HepG2 (cell line): ENCODE measurements at regions not wholly inside any gene's neighbourhood (a gene's known extent, or its start where the extent isn't known, plus 50 kb on each side); places are given as distances from the start of the nearest gene placed in this dataset.
"Not testable (repeated sequence)": the region's sequence is repeated elsewhere in the genome, so short reads cannot be mapped to it uniquely, and the experiment has no call there.

Experiments used
- ATAC-seq: fragments of 200-7000 bp; cut with Tn5 transposase; 3 replicates; pipeline ENCODE4 v1.9.1; 2020; ENCODE audit warnings: mild to moderate bottlenecking, moderate library complexity
- BruUV-seq: library from RNA; stranded (reverse); fragments of 400-500 nt; replicated peaks from 2 replicates; lab custom pipeline; 2021; lab: Mats Ljungman, UMichigan
- CTCF ChIA-PET: fragments of 300-600 bp; formaldehyde crosslinking; extraction: SDS; loops from one replicate; lab custom pipeline; 2021; ENCODE audit warnings: low total read pairs, inconsistent platforms, low intra/inter-chr PET ratio; lab: Yijun Ruan, JAX
- POLR2A ChIA-PET: fragments of 350-600 bp; sonication (Branson Sonifier 250); formaldehyde crosslinking; loops from one replicate; lab custom pipeline; 2020; ENCODE audit warnings: antibody characterized with exemption, inconsistent platforms; lab: Yijun Ruan, JAX
- DNase-seq: peaks from one replicate; pipeline ENCODE4 v3.0.0-alpha.2; 2015; ENCODE audit warnings: low spot score
- FAIRE-seq: peaks from 3 replicates; lab custom pipeline; 2011; peaks lifted over from hg19 to GRCh38; lab: Jason Lieb, UNC
- H2AFZ ChIP-seq: one replicate; pipeline ENCODE4 v1.6.1; 2011; ENCODE audit warnings: low read length, inconsistent platforms
- H3K27ac ChIP-seq: fragments of 300-600 bp; 3 replicates; pipeline ENCODE4 v1.8.0; 2011; ENCODE audit warnings: mixed run types, mild to moderate bottlenecking, mixed read lengths, low read length, inconsistent platforms; ENCODE audit not compliant: insufficient read depth; ENCODE audit errors: extremely low read length
- H3K27me3 ChIP-seq, 2 experiments: fragments of 200-600 bp in 1 of 2; 2 replicates in 1 of 2; 3 replicates in 1 of 2; pipeline versions ENCODE4 v1.6.0 to v1.8.0; 2011; ENCODE audit warnings: low read length in 2 of 2, mild to moderate bottlenecking in 2 of 2, moderate library complexity in 2 of 2, inconsistent platforms in 1 of 2; ENCODE audit not compliant: insufficient read depth in 2 of 2, control insufficient read depth in 1 of 2
- H3K36me3 ChIP-seq, 2 experiments: fragments of 200-600 bp in 1 of 2; replicated peaks in 1 of 2; 2 replicates in 1 of 2; 3 replicates in 1 of 2; pipeline versions ENCODE4 v1.5.1 to v1.8.0; 2011; ENCODE audit warnings: low read length in 2 of 2, inconsistent platforms in 1 of 2; ENCODE audit not compliant: insufficient read depth in 2 of 2, control insufficient read depth in 1 of 2
- H3K4me1 ChIP-seq: 2 replicates; pipeline ENCODE4 v1.5.1; 2012; ENCODE audit warnings: low read length, inconsistent platforms; ENCODE audit not compliant: insufficient read depth
- H3K4me2 ChIP-seq: 2 replicates; pipeline ENCODE4 v1.6.0; 2011; ENCODE audit warnings: low read depth, low read length, inconsistent platforms
- H3K4me3 ChIP-seq, 3 experiments: fragments of 200-600 bp in 1 of 3; sonication (generic), shearing (Covaris generic) in 1 of 3; replicated peaks in 1 of 3; 2 replicates each; pipeline ENCODE4 v1.5.1; 2011 to 2016; ENCODE audit warnings: low read length in 3 of 3, inconsistent platforms in 2 of 3, low read depth in 2 of 3, mild to moderate bottlenecking in 2 of 3, control low read depth in 1 of 3, mixed read lengths in 1 of 3; ENCODE audit not compliant: insufficient read depth in 1 of 3
- H3K79me2 ChIP-seq: one replicate; pipeline ENCODE4 v1.6.1; 2011; ENCODE audit warnings: low read length, inconsistent platforms; ENCODE audit not compliant: insufficient read depth
- H3K9ac ChIP-seq: 2 replicates; pipeline ENCODE4 v1.6.0; 2011; ENCODE audit warnings: mild to moderate bottlenecking, low read depth, low read length, inconsistent platforms; ENCODE audit not compliant: insufficient read depth
- H3K9me3 ChIP-seq: 2 replicates; pipeline ENCODE4 v1.5.1; 2012; ENCODE audit warnings: mild to moderate bottlenecking, low read length
- H4K20me1 ChIP-seq: 2 replicates; pipeline ENCODE4 v1.6.0; 2011; ENCODE audit warnings: inconsistent platforms, mild to moderate bottlenecking, low read length, moderate library complexity; ENCODE audit not compliant: insufficient read depth
- HNRNPK ChIP-seq: fragments of 200-400 bp; formaldehyde crosslinking; IDR thresholded peaks from 2 replicates; pipeline ENCODE4 v1.6.1; 2018; ENCODE audit warnings: low read length, low read depth, moderate library complexity, mild to moderate bottlenecking; ENCODE audit not compliant: poor library complexity, severe bottlenecking
- LCORL ChIP-seq, 2 experiments: fragments of 450-650 bp in 1 of 2; sonication (generic) in 1 of 2; formaldehyde crosslinking in 1 of 2; IDR thresholded peaks; 2 replicates each; pipeline versions ENCODE4 v1.5.0 to v1.6.1; 2017 to 2020; ENCODE audit warnings: antibody characterized with exemption in 1 of 2, missing genetic modification reagents in 1 of 2
- SALL2 ChIP-seq: sonication (generic); formaldehyde crosslinking; IDR thresholded peaks from 2 replicates; pipeline ENCODE4 v1.8.1; 2023; ENCODE audit warnings: mild to moderate bottlenecking, missing genetic modification reagents, inconsistent platforms
- WGBS: methylation state at CpG from one replicate; pipeline ENCODE4 v1.1.6; 2017; ENCODE audit warnings: low lambda C conversion rate; 5-methylcytosine and 5-hydroxymethylcytosine counted together
- in situ Hi-C: cut with HindIII; loops from 2 replicates; pipeline ENCODE4 v1.10.0; 2017; ENCODE audit warnings: low pct_unique_long_range_greater_than_20kb; ENCODE audit not compliant: extremely low pct_ligation_motif_present
- intact Hi-C: fragments of 100-400 bp; cut with micrococcal nuclease; formaldehyde crosslinking; loops from one replicate; pipeline ENCODE4 v1.10.0; 2022; ENCODE audit not compliant: unreplicated experiment
- TF ChIP-seq, protein P1 (sequence below): sonication (generic); formaldehyde crosslinking; conservative IDR thresholded peaks from 2 replicates; pipeline ENCODE4 v1.5.0; 2020; ENCODE audit warnings: missing genetic modification reagents
- TF ChIP-seq, protein P2 (sequence below): sonication (generic); formaldehyde crosslinking; IDR thresholded peaks from 2 replicates; pipeline ENCODE4 v1.5.0; 2020; ENCODE audit warnings: missing genetic modification reagents, mild to moderate bottlenecking, borderline replicate concordance

DNA sequence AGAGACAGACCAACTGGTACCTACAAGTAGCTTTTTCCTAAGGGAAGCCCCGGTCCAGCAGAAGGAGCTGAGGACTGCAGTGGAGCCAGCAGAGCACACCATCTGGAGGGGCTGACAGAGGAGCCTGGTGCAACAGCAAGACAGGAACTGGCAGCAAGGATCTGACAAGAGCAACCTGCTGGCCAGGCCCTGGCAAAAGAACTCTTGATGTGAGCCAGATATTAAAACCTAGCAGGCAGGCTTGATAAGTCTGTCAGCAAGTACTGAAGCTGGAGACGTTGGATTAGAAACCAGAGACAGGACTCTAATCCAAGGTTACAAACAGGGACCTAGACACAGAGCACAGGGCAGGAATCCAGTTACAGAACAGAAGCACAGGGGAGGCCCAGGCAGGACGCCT, 260.7 kb upstream of the MGAT5 start:
- WGBS = under 1% methylated on average over 3 of the region's 3 CpGs
- no peak for FAIRE-seq

DNA sequence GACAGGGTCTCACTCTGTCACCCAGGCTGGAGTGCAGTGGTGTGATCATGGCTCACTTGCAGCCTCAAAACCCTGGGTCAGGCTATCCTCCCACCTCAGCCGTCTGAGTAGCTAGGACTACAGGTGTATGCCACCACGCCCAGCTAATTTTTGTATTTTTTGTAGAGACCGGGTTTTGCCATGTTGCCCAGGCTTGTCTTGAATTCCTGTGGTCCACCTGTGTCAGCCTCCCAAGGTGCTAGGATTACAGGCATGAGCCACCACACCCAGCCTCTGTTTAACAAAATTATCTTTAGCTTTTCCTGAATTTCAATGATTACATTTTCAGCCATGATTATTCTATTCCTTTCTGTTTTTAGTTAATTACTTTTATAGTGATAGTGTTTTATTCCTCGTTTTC, 255.1 kb upstream of the MGAT5 start:
- BruUV-seq, intact Hi-C loops, FAIRE-seq: not testable (repeated sequence)

More for the DNA sequence above, 260.7 kb upstream of the MGAT5 start:
- Histone ChIP-seq H3K9ac (no peak overlapping the region), H3K4me1 (no peaks in the 10 kb centered on the region), H3K27ac (no peak overlapping the region), H3K27me3 (peaks cover 0 to 10% of the 10 kb centered on the region in 2 experiments; a peak in 3 of 5 replicates), H3K4me3 (no peak overlapping the region), H3K4me2 (no peak overlapping the region), H3K79me2 (no peaks in the 10 kb centered on the region), H3K9me3 (no peaks in the 10 kb centered on the region), H3K36me3 (no peaks in the 10 kb centered on the region), H2AFZ (no peak overlapping the region), H4K20me1 (no peaks in the 10 kb centered on the region)
- intact Hi-C loops (no loop called here), in situ Hi-C loops (no loop called here)
- ChIA-PET POLR2A (no interaction called here), CTCF (no interaction called here)
- DNase-seq (no peak), ATAC-seq (no peak)
- no TSS peak for BruUV-seq
- TF ChIP-seq SALL2 = no peak
- TF ChIP-seq, protein P1, sequence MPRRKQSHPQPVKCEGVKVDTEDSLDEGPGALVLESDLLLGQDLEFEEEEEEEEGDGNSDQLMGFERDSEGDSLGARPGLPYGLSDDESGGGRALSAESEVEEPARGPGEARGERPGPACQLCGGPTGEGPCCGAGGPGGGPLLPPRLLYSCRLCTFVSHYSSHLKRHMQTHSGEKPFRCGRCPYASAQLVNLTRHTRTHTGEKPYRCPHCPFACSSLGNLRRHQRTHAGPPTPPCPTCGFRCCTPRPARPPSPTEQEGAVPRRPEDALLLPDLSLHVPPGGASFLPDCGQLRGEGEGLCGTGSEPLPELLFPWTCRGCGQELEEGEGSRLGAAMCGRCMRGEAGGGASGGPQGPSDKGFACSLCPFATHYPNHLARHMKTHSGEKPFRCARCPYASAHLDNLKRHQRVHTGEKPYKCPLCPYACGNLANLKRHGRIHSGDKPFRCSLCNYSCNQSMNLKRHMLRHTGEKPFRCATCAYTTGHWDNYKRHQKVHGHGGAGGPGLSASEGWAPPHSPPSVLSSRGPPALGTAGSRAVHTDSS = no peak
- TF ChIP-seq, protein P2, sequence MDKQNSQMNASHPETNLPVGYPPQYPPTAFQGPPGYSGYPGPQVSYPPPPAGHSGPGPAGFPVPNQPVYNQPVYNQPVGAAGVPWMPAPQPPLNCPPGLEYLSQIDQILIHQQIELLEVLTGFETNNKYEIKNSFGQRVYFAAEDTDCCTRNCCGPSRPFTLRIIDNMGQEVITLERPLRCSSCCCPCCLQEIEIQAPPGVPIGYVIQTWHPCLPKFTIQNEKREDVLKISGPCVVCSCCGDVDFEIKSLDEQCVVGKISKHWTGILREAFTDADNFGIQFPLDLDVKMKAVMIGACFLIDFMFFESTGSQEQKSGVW (CRISPR knock-in tag) = no peak
- TF ChIP-seq LCORL (IDR thresholded peaks at IDR 0.05) = no peak
- TF ChIP-seq LCORL (CRISPR knock-in tag; IDR thresholded peaks at IDR 0.05) = no peak
- peak; percentile 11 for TF ChIP-seq HNRNPK

More for the DNA sequence above, 255.1 kb upstream of the MGAT5 start:
- H3K79me2 ChIP-seq, H3K4me1 ChIP-seq, H3K27me3 ChIP-seq, ATAC-seq, POLR2A ChIA-PET, H3K9me3 ChIP-seq, H3K4me2 ChIP-seq, CTCF ChIA-PET, DNase-seq, H3K27ac ChIP-seq, H2AFZ ChIP-seq, H3K4me3 ChIP-seq, in situ Hi-C loops, H3K36me3 ChIP-seq, H3K9ac ChIP-seq, H4K20me1 ChIP-seq: not testable (repeated sequence)
- WGBS = 13% methylated on average over 4 of the region's 4 CpGs
